Spleen (tissue), 7 donors: ENCODE measurements at regions not wholly inside any gene's neighbourhood (a gene's known extent, or its start where the extent isn't known, plus 50 kb on each side); places are given as distances from the start of the nearest gene placed in this dataset.

Source experiments
- CTCF ChIP-seq, 11 experiments: fragments of 200-600 bp in 7 of 11; fragments of 450-650 bp in 4 of 11; sonication (generic) in 4 of 11; IDR thresholded peaks in 8 of 11; conservative IDR thresholded peaks in 3 of 11; 1 replicate in 7 of 11; 2 replicates in 4 of 11; pipeline versions ENCODE4 v1.4.0 to v1.8.0; 2016 to 2021; ENCODE audit warnings: antibody characterized with exemption in 11 of 11, inconsistent platforms in 4 of 11, mild to moderate bottlenecking in 1 of 11
- POLR2A ChIP-seq, 3 donors: fragments of 450-650 bp; IDR thresholded peaks; one replicate each; pipeline ENCODE4 v1.5.1; 2017; ENCODE audit warnings: antibody characterized with exemption in 3 of 3, mild to moderate bottlenecking in 1 of 3
- donor health status: DM: no; HTN: no; CAD: no; lungs with moderate emphysema.
- donor health status: DM: no; HTN: no; CAD: no.
- donor health status: DM: no; HTN: no; CAD: no.

- TF ChIP-seq CTCF (IDR thresholded peaks at IDR 0.05 in 8 of 11, conservative IDR thresholded peaks at IDR 0.05 in 3 of 11) (no peak), POLR2A (IDR thresholded peaks at IDR 0.05) (no peak)
Measured at GRCh38 chrX:111007238-111007637, 88.8 kb upstream of the PAK3 start.
